ENCODE measurements at regions not wholly inside any gene's neighbourhood (a gene's known extent, or its start where the extent isn't known, plus 50 kb on each side); places are given as distances from the start of the nearest gene placed in this dataset.
"Not testable (repeated sequence)": the region's sequence is repeated elsewhere in the genome, so short reads cannot be mapped to it uniquely, and the experiment has no call there.

- FAIRE-seq (no peak), ATAC-seq (no peak), DNase-seq (ENCODE audit: low spot score) (no peak)
- Histone ChIP-seq H3K4me1 (ENCODE audit: insufficient read depth, low read length) (no peaks in the 10 kb centered on the region), H4K20me1 (ENCODE audit: insufficient read depth, low read length) (no peaks in the 10 kb centered on the region), H2AFZ (ENCODE audit: low read length) (no peak overlapping the region), H3K9me3 (ENCODE audit: low read length) (peaks cover 23% of the 10 kb centered on the region), H3K4me2 (ENCODE audit: low read depth, low read length) (no peak overlapping the region), H3K36me3 (replicated peaks in 1 of 2; ENCODE audit: control insufficient read depth in 1 of 2, insufficient read depth in 2 of 2, low read length in 2 of 2) (no peaks in the 10 kb centered on the region), H3K9ac (ENCODE audit: insufficient read depth, low read depth, low read length) (no peak overlapping the region), H3K4me3 (replicated peaks in 1 of 3; ENCODE audit: insufficient read depth in 1 of 3, low read depth in 2 of 3, low read length in 3 of 3) (no peak overlapping the region), H3K79me2 (ENCODE audit: insufficient read depth, low read length) (no peaks in the 10 kb centered on the region), H3K27me3 (ENCODE audit: control insufficient read depth in 1 of 2, insufficient read depth in 2 of 2, low read length in 2 of 2) (no peaks in the 10 kb centered on the region), H3K27ac (ENCODE audit: extremely low read length, insufficient read depth, low read length) (no peak overlapping the region)
- POLR2A ChIA-PET: no interaction called here
- no TSS peak for BruUV-seq (replicated peaks)
- CTCF ChIA-PET (ENCODE audit: low intra/inter-chr PET ratio, low total read pairs): no interaction called here
- in situ Hi-C loops (cut with HindIII; ENCODE audit: extremely low pct_ligation_motif_present, low pct_unique_long_range_greater_than_20kb): no loop called here
- TF ChIP-seq HNF1B (CRISPR knock-in tag; IDR thresholded peaks at IDR 0.05) (no peak), ZNF792 (CRISPR knock-in tag; IDR thresholded peaks at IDR 0.05) (no peak), BHLHE40 (IDR thresholded peaks at IDR 0.05; ENCODE audit: low read length) (no peak), MTA3 (CRISPR knock-in tag; IDR thresholded peaks at IDR 0.05) (no peak), JUNB (CRISPR knock-in tag; IDR thresholded peaks at IDR 0.05; ENCODE audit: borderline replicate concordance) (no peak), THAP11 (CRISPR knock-in tag; IDR thresholded peaks at IDR 0.05) (no peak), ZNF501 (CRISPR knock-in tag; IDR thresholded peaks at IDR 0.05) (no peak), PHB2 (IDR thresholded peaks at IDR 0.05; ENCODE audit: partially characterized antibody) (no peak), ZNF530 (CRISPR knock-in tag; IDR thresholded peaks at IDR 0.05; ENCODE audit: low read depth) (no peak), ZNF746 (CRISPR knock-in tag; IDR thresholded peaks at IDR 0.05) (no peak), ZNF143 (CRISPR knock-in tag; IDR thresholded peaks at IDR 0.05) (no peak)
- TF ChIP-seq, protein P1, sequence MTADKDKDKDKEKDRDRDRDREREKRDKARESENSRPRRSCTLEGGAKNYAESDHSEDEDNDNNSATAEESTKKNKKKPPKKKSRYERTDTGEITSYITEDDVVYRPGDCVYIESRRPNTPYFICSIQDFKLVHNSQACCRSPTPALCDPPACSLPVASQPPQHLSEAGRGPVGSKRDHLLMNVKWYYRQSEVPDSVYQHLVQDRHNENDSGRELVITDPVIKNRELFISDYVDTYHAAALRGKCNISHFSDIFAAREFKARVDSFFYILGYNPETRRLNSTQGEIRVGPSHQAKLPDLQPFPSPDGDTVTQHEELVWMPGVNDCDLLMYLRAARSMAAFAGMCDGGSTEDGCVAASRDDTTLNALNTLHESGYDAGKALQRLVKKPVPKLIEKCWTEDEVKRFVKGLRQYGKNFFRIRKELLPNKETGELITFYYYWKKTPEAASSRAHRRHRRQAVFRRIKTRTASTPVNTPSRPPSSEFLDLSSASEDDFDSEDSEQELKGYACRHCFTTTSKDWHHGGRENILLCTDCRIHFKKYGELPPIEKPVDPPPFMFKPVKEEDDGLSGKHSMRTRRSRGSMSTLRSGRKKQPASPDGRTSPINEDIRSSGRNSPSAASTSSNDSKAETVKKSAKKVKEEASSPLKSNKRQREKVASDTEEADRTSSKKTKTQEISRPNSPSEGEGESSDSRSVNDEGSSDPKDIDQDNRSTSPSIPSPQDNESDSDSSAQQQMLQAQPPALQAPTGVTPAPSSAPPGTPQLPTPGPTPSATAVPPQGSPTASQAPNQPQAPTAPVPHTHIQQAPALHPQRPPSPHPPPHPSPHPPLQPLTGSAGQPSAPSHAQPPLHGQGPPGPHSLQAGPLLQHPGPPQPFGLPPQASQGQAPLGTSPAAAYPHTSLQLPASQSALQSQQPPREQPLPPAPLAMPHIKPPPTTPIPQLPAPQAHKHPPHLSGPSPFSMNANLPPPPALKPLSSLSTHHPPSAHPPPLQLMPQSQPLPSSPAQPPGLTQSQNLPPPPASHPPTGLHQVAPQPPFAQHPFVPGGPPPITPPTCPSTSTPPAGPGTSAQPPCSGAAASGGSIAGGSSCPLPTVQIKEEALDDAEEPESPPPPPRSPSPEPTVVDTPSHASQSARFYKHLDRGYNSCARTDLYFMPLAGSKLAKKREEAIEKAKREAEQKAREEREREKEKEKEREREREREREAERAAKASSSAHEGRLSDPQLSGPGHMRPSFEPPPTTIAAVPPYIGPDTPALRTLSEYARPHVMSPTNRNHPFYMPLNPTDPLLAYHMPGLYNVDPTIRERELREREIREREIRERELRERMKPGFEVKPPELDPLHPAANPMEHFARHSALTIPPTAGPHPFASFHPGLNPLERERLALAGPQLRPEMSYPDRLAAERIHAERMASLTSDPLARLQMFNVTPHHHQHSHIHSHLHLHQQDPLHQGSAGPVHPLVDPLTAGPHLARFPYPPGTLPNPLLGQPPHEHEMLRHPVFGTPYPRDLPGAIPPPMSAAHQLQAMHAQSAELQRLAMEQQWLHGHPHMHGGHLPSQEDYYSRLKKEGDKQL (CRISPR knock-in tag; IDR thresholded peaks at IDR 0.05; ENCODE audit: low read depth): no peak
- 41% methylated on average over 1 of the region's 1 CpG for WGBS (ENCODE audit: low lambda C conversion rate)
- intact Hi-C loops (cut with micrococcal nuclease; ENCODE audit: unreplicated experiment): no loop called here
Observed at GRCh38 chr4:12375805-12376204, 947.1 kb upstream of the HS3ST1 start.

GRCh38 chr4:12365869-12366268 is 937.2 kb upstream of the HS3ST1 start:
- H3K79me2 ChIP-seq (ENCODE audit: insufficient read depth, low read length); intact Hi-C loops (cut with micrococcal nuclease; ENCODE audit: unreplicated experiment); H3K4me1 ChIP-seq (ENCODE audit: insufficient read depth, low read length); H4K20me1 ChIP-seq (ENCODE audit: insufficient read depth, low read length); ATAC-seq; H3K27me3 ChIP-seq (ENCODE audit: control insufficient read depth in 1 of 2, insufficient read depth in 2 of 2, low read length in 2 of 2); H3K4me2 ChIP-seq (ENCODE audit: low read depth, low read length); H3K9ac ChIP-seq (ENCODE audit: insufficient read depth, low read depth, low read length); H3K27ac ChIP-seq (ENCODE audit: extremely low read length, insufficient read depth, low read length); H2AFZ ChIP-seq (ENCODE audit: low read length); POLR2A ChIA-PET; H3K36me3 ChIP-seq (replicated peaks in 1 of 2; ENCODE audit: control insufficient read depth in 1 of 2, insufficient read depth in 2 of 2, low read length in 2 of 2); CTCF ChIA-PET (ENCODE audit: low intra/inter-chr PET ratio, low total read pairs); H3K4me3 ChIP-seq (replicated peaks in 1 of 3; ENCODE audit: insufficient read depth in 1 of 3, low read depth in 2 of 3, low read length in 3 of 3); in situ Hi-C loops (cut with HindIII; ENCODE audit: extremely low pct_ligation_motif_present, low pct_unique_long_range_greater_than_20kb); FAIRE-seq; BruUV-seq (replicated peaks); DNase-seq (ENCODE audit: low spot score): not testable (repeated sequence)
- H3K9me3 ChIP-seq (ENCODE audit: low read length): peaks cover 13% of the 10 kb centered on the region; the same call in 1 of the 2 replicates
- 33% methylated on average over 6 of the region's 7 CpGs for WGBS (ENCODE audit: low lambda C conversion rate)

All from HepG2 (cell line).